Colonic mucosa (tissue), 4 donors: ENCODE measurements at regions not wholly inside any gene's neighbourhood (a gene's known extent, or its start where the extent isn't known, plus 50 kb on each side); places are given as distances from the start of the nearest gene placed in this dataset.

Source experiments
- DNase-seq: peaks from one replicate; pipeline ENCODE4 v3.0.0-alpha.2; 2020
- H3K27ac ChIP-seq: fragments of 200-600 bp; one replicate; pipeline ENCODE4 v1.8.0; 2021
- H3K27me3 ChIP-seq: fragments of 200-600 bp; one replicate; pipeline ENCODE4 v1.8.0; 2021
- H3K36me3 ChIP-seq: fragments of 200-600 bp; one replicate; pipeline ENCODE4 v1.8.0; 2021
- H3K4me1 ChIP-seq: fragments of 200-600 bp; one replicate; pipeline ENCODE4 v1.8.0; 2021; ENCODE audit warnings: mild to moderate bottlenecking
- H3K4me3 ChIP-seq: fragments of 200-600 bp; one replicate; pipeline ENCODE4 v1.8.0; 2021
- H3K9ac ChIP-seq, 2 donors: one replicate each; pipeline ENCODE4 v1.7.0; 2013; ENCODE audit warnings: control low read depth in 2 of 2, low read depth in 2 of 2, low read length in 2 of 2
- H3K9me3 ChIP-seq: fragments of 200-600 bp; one replicate; pipeline ENCODE4 v1.8.0; 2021
- intact Hi-C: fragments of 100-400 bp; cut with DNase I; formaldehyde crosslinking; loops from one replicate; pipeline ENCODE4 v1.14.1; 2022
- TF ChIP-seq, protein P1 (sequence below): fragments of 200-600 bp; IDR thresholded peaks from one replicate; pipeline ENCODE4 v1.8.0; 2022; ENCODE audit warnings: antibody characterized with exemption, mild to moderate bottlenecking
- donor health status: healthy.
- donor health status: DM: no; HTN: no; CAD: no.
- donor health status: DM: no; HTN: no; CAD: no.

DNA sequence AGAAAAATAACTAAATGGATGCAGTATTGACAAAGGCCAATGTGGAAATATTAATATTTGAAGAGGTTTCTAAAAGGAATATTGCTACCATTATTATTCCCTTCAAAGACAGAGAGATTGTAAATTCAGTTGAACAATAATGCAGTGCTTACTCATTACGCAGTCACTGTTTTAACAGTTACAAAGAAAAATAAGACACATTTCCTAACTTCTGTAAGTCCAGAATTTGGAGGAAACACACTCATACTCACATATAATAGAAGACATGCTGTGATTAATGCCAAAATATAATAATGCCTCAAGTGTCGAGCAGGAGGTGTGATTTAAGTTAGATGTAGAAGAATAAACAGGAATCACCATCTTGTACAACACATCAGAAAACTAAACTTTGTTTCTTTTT, 389.2 kb downstream of the FBXO15 start:
- Histone ChIP-seq H3K9ac (no peak overlapping the region), H3K4me1 (no peaks in the 10 kb centered on the region), H3K27me3 (no peaks in the 10 kb centered on the region), H3K36me3 (no peaks in the 10 kb centered on the region), H3K27ac (no peak overlapping the region), H3K9me3 (no peaks in the 10 kb centered on the region), H3K4me3 (no peak overlapping the region)
- no peak for DNase-seq
- TF ChIP-seq, protein P1, sequence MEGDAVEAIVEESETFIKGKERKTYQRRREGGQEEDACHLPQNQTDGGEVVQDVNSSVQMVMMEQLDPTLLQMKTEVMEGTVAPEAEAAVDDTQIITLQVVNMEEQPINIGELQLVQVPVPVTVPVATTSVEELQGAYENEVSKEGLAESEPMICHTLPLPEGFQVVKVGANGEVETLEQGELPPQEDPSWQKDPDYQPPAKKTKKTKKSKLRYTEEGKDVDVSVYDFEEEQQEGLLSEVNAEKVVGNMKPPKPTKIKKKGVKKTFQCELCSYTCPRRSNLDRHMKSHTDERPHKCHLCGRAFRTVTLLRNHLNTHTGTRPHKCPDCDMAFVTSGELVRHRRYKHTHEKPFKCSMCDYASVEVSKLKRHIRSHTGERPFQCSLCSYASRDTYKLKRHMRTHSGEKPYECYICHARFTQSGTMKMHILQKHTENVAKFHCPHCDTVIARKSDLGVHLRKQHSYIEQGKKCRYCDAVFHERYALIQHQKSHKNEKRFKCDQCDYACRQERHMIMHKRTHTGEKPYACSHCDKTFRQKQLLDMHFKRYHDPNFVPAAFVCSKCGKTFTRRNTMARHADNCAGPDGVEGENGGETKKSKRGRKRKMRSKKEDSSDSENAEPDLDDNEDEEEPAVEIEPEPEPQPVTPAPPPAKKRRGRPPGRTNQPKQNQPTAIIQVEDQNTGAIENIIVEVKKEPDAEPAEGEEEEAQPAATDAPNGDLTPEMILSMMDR: no peak
- intact Hi-C loops: no loop called here

- H3K4me3 ChIP-seq: no peak overlapping the region
- H3K9me3 ChIP-seq: no peaks in the 10 kb centered on the region
- no peaks in the 10 kb centered on the region for H3K27me3 ChIP-seq
- no peak for DNase-seq
- no peaks in the 10 kb centered on the region for H3K36me3 ChIP-seq
- no peak overlapping the region for H3K27ac ChIP-seq
- H3K9ac ChIP-seq: no peak overlapping the region
- no peaks in the 10 kb centered on the region for H3K4me1 ChIP-seq
- TF ChIP-seq, protein P1: no peak
- intact Hi-C loops: no loop called here
Observed at GRCh38 chr18:73756256-73757091, 391.2 kb downstream of the FBXO15 start.

DNA sequence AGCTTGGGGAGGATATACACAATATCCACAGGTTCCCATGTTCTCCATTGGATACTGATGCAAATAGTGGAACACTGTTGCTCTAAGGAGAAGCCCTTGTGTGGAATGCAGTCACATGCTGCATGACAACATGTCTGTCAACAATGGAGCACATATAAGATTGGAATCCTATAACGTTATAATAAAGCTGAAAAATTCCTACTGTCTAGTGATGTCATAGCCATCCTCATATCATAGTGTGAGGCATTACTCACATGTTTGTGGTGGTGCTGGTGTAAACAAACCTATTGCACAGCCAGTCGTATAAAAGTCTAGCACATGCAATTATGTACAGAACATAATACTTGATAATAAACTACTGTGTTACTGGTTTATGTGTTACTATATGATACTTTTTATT, 394.7 kb downstream of the FBXO15 start:
- DNase-seq: no peak
- Histone ChIP-seq H3K4me3 (no peak overlapping the region), H3K9ac (no peak overlapping the region), H3K27me3 (no peaks in the 10 kb centered on the region), H3K4me1 (no peaks in the 10 kb centered on the region), H3K27ac (no peak overlapping the region), H3K36me3 (no peaks in the 10 kb centered on the region), H3K9me3 (no peaks in the 10 kb centered on the region)
- TF ChIP-seq, protein P1: no peak
- intact Hi-C loops: no loop called here

DNA sequence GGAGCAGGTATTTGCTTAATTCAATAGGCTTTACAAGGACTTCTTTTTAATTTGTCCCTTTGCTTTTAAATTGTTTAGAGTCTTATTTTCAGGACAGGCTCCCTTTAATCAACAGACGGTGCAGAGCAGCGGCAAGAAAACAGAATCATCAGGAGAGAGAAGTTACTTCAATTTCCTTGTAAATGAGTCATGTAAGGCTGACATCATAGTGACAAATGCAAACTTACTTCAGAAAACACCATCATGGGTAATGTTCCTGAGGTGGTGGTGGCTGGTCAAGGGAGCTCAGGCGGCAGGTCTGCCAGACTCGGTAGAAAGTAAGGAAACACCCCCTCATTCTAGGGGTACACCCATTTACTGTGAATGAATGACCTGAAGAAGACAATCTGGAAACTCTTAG, 395.1 kb downstream of the FBXO15 start:
- TF ChIP-seq, protein P1: no peak
- H3K9ac ChIP-seq: no peak overlapping the region
- no peak for DNase-seq
- no peak overlapping the region for H3K4me3 ChIP-seq
- no peak overlapping the region for H3K27ac ChIP-seq
- intact Hi-C loops: no loop called here
- no peaks in the 10 kb centered on the region for H3K4me1 ChIP-seq
- H3K27me3 ChIP-seq: no peaks in the 10 kb centered on the region
- H3K36me3 ChIP-seq: no peaks in the 10 kb centered on the region
- no peaks in the 10 kb centered on the region for H3K9me3 ChIP-seq

DNA sequence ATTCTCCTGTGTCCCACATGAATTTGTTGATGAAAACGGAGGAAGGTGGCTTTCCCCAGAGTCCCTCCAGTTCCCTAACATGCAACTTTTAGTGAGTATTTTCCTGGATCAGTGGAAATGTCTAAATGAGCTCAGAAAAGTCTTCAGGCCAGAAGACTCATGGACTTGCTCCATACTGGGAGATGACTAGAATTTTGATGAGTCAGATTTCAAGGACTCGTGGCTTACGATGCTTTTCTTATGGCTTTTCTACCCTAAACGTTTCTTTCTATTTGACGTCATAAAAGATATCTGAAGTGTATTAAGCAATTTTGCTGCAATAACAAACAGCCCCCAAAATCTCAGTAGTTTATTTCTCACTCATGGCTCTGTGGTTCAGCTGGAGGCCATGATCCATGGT, 397.6 kb downstream of the FBXO15 start:
- no peaks in the 10 kb centered on the region for H3K9me3 ChIP-seq
- intact Hi-C loops: no loop called here
- no peak overlapping the region for H3K4me3 ChIP-seq
- no peaks in the 10 kb centered on the region for H3K36me3 ChIP-seq
- H3K9ac ChIP-seq: no peak overlapping the region
- no peak overlapping the region for H3K27ac ChIP-seq
- TF ChIP-seq, protein P1: no peak
- H3K27me3 ChIP-seq: no peaks in the 10 kb centered on the region
- no peaks in the 10 kb centered on the region for H3K4me1 ChIP-seq
- DNase-seq: no peak
